Hippocampal formation (tissue), 2 donors: ENCODE measurements at regions not wholly inside any gene's neighbourhood (a gene's known extent, or its start where the extent isn't known, plus 50 kb on each side); places are given as distances from the start of the nearest gene placed in this dataset.

Experiments used
- DNase-seq, 2 donors: peaks; one replicate each; lab custom pipeline; 2025; lab: John Stamatoyannopoulos, UW

GRCh38 chr7:119415682-119416081 lies 857.3 kb upstream of the KCND2 start:
- DNase-seq: no peak

GRCh38 chr7:119421657-119422056 lies 851.3 kb upstream of the KCND2 start:
- no peak for DNase-seq

DNA sequence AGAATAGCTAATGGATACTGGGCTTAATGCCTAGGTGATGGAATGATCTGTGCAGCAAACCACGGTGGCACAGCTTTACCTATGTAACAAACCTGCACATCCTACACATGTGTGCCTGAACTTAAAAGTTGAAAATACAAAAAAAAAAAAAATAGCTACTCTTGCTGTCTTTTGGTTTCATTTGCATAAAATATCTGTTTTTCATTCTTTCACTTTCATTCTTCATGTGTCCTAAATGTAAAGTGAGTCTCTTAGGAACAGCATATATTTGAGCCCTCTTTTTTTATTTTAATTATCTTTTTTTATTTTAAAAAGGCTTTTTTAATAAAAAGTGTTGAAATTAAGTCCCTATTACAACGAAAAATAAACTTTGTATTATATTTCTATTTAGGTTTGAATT lies 836.1 kb upstream of the KCND2 start:
- no peak for DNase-seq

- no peak for DNase-seq
Measured at GRCh38 chr7:119438315-119438714, 834.7 kb upstream of the KCND2 start.

DNA sequence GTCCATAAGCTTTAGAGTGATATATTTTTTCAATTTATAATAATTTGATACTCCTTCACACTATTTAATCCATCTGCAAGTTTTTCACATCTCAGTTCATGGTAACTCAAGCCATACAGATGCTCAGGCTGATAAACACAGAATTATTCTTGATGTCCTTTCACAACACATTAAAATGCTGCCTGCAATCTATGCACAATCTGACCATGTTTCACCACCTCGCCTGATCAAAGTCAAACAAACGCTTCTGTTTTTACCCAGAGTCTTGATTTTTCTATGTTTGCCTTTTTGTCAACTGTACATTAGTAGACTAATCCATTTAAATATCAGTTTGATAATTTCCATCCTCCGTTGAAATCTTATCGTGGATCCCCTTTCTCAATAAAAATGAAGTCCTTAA lies 833.8 kb upstream of the KCND2 start:
- DNase-seq: no peak

- DNase-seq: no peak
Measured at GRCh38 chr7:119452401-119452800, 820.6 kb upstream of the KCND2 start.

DNA sequence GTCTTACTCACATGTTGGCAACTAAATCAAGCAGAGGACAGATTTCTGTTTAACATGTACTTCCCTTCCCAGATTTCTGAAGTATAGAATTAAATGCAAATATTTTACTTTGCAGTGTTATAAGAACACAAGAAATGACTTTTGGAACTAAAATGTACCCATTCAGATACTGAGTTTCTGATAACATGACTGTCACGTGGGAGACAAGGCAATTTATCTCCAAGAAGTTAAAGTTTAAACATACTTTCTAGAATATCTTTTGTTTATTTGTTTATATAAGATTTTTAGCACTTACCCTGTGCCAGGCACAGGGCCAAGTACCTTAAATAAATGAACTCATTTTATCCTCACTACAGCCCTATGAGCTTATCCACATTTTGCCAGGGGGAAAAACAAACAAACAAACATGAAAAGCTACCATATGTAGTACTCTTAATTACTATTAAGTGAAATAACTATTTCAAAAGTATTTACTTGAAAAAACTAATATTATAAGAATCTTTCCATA lies 807.1 kb upstream of the KCND2 start:
- DNase-seq: no peak

DNA sequence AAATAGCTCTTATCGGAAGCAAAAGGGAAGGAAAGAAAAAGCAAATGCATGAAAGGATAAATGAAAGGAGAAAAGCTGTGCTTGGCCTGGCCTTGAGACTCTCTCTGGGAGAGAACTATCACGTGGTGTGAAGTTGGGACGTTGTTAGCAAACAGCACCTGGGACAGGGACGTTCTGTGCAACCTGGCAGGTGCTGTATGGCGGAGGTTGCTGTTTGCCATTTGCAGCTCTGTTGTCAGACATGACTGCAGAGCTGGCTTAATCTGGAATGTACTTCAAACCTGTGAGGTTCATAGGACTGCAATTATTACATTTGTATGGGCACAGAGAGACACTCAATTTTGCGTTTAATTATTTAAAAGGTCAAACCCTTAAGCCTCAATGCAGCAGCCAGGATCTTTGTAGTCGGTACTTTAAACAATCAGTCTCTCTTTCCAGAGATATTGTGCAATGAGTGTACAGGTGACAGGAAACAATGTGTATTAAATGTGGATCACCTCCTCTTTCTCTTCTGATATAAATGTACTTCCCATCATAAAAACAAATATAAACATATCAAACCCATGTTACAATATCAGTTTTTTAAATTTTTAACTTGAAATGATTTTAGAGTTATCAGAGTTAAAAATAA lies 800.5 kb upstream of the KCND2 start:
- DNase-seq: no peak

- DNase-seq: no peak
Measured at GRCh38 chr7:119482209-119482608, 790.8 kb upstream of the KCND2 start.

DNA sequence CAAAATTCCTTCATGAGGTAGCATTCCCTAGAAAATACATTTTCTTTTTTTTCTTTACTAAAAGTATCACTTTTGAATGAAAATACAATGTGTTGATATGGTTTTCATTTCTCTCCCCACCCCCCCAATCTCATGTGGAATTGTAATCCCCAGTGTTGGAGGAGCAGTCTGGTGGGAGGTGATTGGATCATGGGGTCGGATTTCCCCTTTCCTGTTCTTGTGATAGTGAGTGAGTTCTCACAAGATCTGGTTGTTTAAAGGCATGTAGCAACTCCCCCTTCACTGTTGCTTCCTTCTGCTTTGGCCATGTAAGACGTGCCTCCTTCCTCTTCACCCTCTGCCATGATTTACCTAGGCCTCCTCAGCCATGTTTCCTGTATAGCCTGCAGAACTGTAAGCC lies 790.3 kb upstream of the KCND2 start:
- no peak for DNase-seq

DNA sequence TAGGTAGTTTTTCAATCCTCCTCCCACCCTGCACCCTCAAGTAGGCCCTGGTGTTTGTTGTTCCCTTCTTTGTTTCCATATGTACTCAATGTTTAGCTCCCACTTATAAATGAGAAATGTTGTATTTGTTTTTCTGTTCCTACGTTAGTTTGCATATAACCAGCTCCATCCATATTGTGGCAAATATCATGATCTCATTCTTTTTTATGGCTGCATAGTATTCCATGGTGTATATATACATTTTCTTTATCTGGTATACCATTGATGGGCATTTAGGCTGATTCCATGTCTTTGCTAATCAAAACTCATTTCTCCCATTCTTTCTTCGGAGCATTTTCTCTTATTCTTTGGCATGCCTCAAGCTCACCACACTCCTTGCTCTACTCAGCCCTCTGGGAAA lies 789.6 kb upstream of the KCND2 start:
- no peak for DNase-seq

DNA sequence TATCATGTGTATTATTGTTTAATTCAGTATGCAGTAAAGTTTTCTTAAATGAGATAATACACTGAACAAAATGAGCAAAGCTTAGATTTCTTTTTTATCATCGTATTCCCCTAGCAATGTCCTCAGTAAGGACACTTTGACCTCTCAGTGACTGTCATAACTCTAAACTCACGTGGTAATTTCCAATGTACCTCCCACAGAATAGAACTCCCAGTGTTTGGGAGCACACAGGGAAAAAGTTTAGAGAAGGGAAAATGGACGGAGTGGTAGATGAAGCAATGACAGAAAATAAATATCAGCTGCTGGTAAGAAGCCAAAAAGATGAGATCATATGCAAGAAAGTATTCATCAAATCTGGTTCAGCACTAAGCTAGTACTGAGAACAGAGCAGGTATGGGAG lies 758.6 kb upstream of the KCND2 start:
- DNase-seq: no peak

- DNase-seq: no peak
Measured at GRCh38 chr7:119515214-119515613, 757.8 kb upstream of the KCND2 start.

DNA sequence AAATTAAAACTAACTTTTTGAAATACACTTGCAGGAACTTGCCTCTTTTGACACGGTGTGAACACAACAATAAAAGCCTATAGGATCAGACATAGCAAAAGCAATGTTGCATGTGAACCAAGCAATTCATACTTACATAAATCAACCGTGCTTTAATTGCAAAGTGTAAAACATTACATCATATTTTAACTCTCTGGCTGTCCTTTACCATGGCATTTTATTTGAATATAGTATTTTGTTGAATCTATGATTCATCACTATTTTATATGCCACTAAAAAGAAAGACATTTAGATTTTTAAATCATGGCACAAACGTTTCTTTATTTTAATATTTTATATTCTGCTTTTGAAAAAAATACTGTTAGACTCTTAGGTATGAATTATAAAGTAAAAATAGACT lies 757.0 kb upstream of the KCND2 start:
- no peak for DNase-seq

DNA sequence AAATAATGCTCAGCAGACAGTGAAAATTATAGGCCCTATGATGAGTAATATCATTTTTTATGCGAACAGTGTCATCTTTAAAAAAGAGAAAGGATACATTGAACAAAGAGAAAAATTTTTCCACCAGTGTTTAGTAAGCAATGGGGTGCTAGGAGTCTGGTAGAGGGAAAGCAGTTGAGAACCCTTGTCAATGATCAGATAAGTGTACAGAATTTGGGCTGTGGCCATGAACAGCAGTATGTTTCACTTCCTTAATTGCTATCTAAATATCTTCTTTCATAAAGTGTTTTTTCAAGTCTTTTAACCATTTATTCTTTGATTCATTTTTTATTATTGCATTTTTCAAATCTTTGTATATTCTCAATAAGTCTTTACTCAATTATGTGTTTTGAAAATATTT lies 750.7 kb upstream of the KCND2 start:
- no peak for DNase-seq

DNA sequence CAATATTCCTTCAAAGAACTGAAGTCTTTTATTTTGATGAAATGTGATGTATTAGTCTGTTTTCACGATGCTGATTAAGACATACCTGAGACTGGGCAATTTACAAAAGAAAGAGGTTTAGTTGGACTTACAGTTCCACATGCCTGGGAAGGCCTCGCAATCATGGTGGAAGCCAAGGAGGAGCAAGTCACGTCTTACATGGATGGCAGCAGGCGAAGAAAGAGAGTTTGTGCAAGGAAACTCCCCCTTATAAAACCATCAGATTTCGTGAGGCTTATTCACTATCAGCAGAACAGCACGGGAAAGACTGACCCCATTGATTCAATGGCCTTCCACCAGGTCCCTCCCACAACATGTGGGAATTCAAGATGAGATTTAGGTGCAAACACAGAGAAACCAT lies 750.3 kb upstream of the KCND2 start:
- DNase-seq: no peak

- DNase-seq: no peak
Measured at GRCh38 chr7:119545118-119545517, 727.9 kb upstream of the KCND2 start.

DNA sequence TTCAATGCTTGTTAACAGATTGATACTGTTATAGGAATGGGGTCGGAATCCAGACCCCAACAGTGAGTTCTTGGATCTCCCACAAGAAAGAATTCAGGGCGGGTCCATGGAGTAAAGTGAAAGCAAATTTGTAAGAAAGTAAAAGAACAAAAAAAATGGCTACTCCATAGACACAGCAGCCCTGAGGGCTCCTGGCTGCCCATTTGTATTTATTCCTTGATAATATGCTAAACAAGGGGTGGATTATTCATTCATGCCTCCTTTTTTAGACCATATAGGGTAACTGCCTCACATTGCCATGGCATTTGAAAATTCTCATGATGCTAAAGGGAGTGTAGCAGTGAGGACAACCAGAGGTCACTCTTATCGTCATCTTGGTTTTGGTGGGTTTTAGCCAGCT lies 717.2 kb upstream of the KCND2 start:
- DNase-seq: no peak

DNA sequence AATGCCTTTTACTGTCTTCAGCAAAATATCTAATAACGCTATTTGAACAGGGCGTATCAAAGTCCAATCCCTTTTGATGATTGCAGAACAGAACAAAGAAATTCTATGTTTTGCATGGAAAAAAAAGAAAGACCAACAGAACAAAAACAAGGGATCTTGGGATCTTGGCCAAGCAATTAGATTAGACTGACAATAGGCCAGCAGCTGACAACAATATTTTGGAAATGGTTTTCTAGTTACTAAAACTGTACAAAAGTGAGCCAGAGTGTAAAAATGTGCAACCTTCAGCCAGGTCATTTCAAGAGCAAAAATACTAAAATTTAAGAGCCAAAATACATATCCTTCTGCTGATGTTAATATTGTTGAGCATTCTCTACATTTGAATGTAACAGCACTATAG lies 716.5 kb upstream of the KCND2 start:
- DNase-seq: no peak

GRCh38 chr7:119561751-119562150 lies 711.2 kb upstream of the KCND2 start:
- DNase-seq: no peak

GRCh38 chr7:119562839-119563238 lies 710.1 kb upstream of the KCND2 start:
- DNase-seq: no peak

- DNase-seq: no peak
Measured at GRCh38 chr7:119571666-119572065, 701.3 kb upstream of the KCND2 start.

DNA sequence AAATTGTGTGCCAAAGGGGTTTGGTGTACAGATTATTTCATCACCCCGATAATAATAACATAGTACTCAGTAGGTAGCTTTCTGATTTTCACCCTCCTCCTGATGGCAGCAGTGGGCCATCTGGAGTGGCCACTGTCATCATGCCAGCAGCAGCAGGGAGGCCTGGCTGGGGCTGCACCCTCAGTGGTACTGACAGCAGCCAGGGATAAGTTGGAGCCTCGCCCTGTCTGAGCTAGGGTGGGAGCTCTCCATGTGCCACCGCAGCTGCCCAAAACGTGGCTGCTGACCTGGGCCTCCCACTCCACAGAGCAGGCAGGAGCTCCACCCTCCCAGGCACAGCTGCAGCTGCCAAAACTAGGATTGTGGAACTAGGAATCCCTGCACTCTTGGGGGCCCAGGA lies 700.8 kb upstream of the KCND2 start:
- DNase-seq: peak in 1 of 2 donors; percentile 13

GRCh38 chr7:119572541-119572940 lies 700.4 kb upstream of the KCND2 start:
- DNase-seq: no peak
